Activated T-helper 17 cell treated with anti-CD3 and anti-CD28 coated beads, Interleukin-2, amount 50 U/mL, for 72 hours (primary cell): ENCODE measurements at regions not wholly inside any gene's neighbourhood (a gene's known extent, or its start where the extent isn't known, plus 50 kb on each side); places are given as distances from the start of the nearest gene placed in this dataset.
"Not testable (repeated sequence)": the region's sequence is repeated elsewhere in the genome, so short reads cannot be mapped to it uniquely, and the experiment has no call there.

Experiments used
- ATAC-seq: fragments of 150-1000 bp; cut with Tn5 transposase; replicated peaks from 2 replicates; pipeline ENCODE4 v1.10.0; 2021; ENCODE audit warnings: mild to moderate bottlenecking, moderate library complexity
- H3K27ac Mint-ChIP-seq: one replicate; pipeline ENCODE4 v1.8.0; 2022; ENCODE audit warnings: mixed read lengths
- H3K27me3 Mint-ChIP-seq: one replicate; pipeline ENCODE4 v1.8.0; 2022; ENCODE audit warnings: mixed read lengths
- H3K36me3 Mint-ChIP-seq: one replicate; pipeline ENCODE4 v1.8.0; 2022; ENCODE audit warnings: low read depth, mild to moderate bottlenecking, mixed read lengths
- H3K4me1 Mint-ChIP-seq: one replicate; pipeline ENCODE4 v1.8.0; 2022; ENCODE audit warnings: mixed read lengths
- H3K4me3 Mint-ChIP-seq: one replicate; pipeline ENCODE4 v1.8.0; 2022; ENCODE audit warnings: mild to moderate bottlenecking, mixed read lengths
- H3K9me3 Mint-ChIP-seq: one replicate; pipeline ENCODE4 v1.8.0; 2022; ENCODE audit warnings: mixed read lengths

GRCh38 chr1:222390181-222390580, 157.7 kb downstream of the HHIPL2 start:
- H3K4me1 Mint-ChIP-seq, result peaks cover 5% of the 10 kb centered on the region
- H3K4me3 Mint-ChIP-seq, result no peak overlapping the region
- H3K36me3 Mint-ChIP-seq, result no peaks in the 10 kb centered on the region
- H3K27ac Mint-ChIP-seq, result no peak overlapping the region
- no peaks in the 10 kb centered on the region for H3K27me3 Mint-ChIP-seq
- no peaks in the 10 kb centered on the region for H3K9me3 Mint-ChIP-seq
- no peak for ATAC-seq

DNA sequence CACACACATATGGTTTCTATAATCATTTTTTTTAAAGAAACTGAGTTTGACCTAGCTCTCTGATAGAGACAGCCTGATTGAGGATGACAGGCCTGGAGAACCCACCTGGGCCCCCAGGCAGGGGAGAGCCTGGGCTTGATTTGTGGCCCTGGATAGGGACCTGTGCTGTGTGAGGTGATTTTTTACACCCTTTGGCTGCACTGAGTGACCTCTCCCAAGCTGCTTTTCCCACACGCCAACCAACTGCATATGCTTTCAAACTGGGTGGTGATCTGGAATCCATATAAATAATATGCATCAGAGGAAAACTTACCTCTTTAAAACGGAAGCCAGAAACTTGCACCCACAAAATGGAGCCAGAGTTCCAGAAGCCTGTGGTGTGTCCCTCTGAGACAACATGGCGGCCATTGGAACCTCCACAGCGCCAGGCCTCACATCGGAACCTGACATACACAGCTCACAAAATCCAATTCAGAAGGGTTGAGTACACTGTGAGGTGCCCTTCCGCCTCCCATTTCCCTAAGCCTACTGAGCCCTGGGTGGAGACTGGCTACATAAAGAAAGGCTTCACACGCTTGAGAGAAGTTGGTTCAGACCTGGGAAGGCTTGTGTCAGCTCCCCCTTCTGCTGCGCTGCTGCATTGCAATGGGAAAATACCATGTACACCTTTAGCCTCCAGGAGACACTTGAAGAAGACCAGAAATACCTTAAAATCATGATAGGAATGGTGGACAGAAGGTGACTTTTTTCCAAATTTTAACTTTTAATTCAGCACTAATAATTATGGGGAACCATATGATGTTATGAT, 160.7 kb downstream of the HHIPL2 start:
- H3K9me3 Mint-ChIP-seq, result peaks cover 3% of the 10 kb centered on the region
- H3K4me1 Mint-ChIP-seq, result peaks cover 5% of the 10 kb centered on the region
- ATAC-seq, result no peak
- no peaks in the 10 kb centered on the region for H3K36me3 Mint-ChIP-seq
- H3K27ac Mint-ChIP-seq, result no peak overlapping the region
- no peaks in the 10 kb centered on the region for H3K27me3 Mint-ChIP-seq
- H3K4me3 Mint-ChIP-seq, result no peak overlapping the region

- Mint-ChIP-seq H3K36me3 (no peaks in the 10 kb centered on the region), H3K4me3 (no peak overlapping the region), H3K9me3 (peaks cover 5% of the 10 kb centered on the region), H3K4me1 (peaks cover 5% of the 10 kb centered on the region), H3K27ac (no peak overlapping the region), H3K27me3 (no peaks in the 10 kb centered on the region)
- no peak for ATAC-seq
These were observed 161.9 kb downstream of the HHIPL2 start for GRCh38 chr1:222385955-222386354.

DNA sequence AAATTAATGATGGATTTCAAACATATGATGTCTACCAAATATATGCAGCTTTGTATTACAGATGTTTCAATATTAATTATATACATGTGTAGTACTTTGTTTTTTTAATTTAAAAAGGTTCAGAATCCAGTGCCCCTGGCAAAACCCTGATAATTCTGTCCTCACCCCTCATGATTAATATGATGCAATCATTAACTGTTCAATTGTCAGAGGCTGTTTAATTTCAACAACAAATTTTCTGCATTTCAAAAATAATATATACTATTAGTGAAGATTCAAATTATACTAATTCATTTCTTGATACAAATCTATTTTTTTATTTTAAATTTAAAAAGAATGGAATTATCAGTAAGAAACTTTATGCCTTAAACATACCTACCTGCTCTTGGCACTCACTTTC, 162.6 kb downstream of the HHIPL2 start:
- H3K4me1 Mint-ChIP-seq, result peaks cover 2% of the 10 kb centered on the region
- no peak overlapping the region for H3K4me3 Mint-ChIP-seq
- no peak overlapping the region for H3K27ac Mint-ChIP-seq

DNA sequence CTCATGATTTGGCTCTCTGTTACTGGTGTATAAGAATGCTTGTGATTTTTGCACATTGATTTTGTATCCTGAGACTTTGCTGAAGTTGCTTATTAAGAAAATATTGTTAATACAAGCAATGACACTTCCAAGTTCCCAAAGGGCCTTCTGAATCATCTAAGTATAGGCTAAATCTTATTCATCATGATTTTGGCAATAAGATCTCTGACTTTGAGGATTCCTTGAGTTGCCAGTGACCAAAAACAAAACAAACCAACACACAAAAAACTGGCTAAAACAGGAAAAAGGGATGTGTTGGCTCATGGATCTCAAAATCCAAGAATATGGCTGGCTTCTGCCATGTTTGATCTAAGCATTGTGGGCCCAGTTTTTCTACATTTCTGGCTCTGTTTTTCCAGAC, 163.4 kb downstream of the HHIPL2 start:
- peaks cover 10% of the 10 kb centered on the region for H3K9me3 Mint-ChIP-seq
- no peaks in the 10 kb centered on the region for H3K27me3 Mint-ChIP-seq
- H3K27ac Mint-ChIP-seq, result no peak overlapping the region
- no peaks in the 10 kb centered on the region for H3K36me3 Mint-ChIP-seq
- H3K4me1 Mint-ChIP-seq, result no peaks in the 10 kb centered on the region
- ATAC-seq, result no peak
- H3K4me3 Mint-ChIP-seq, result no peak overlapping the region

More for the DNA sequence above, 162.6 kb downstream of the HHIPL2 start:
- ATAC-seq, result no peak
- Mint-ChIP-seq H3K9me3 (peaks cover 5% of the 10 kb centered on the region), H3K27me3 (no peaks in the 10 kb centered on the region), H3K36me3 (no peaks in the 10 kb centered on the region)

GRCh38 chr1:222382171-222382570, 165.7 kb downstream of the HHIPL2 start:
- H3K4me3 Mint-ChIP-seq, result no peak overlapping the region
- H3K9me3 Mint-ChIP-seq, result peaks cover 10% of the 10 kb centered on the region
- no peaks in the 10 kb centered on the region for H3K27me3 Mint-ChIP-seq
- no peak for ATAC-seq
- no peaks in the 10 kb centered on the region for H3K36me3 Mint-ChIP-seq
- no peaks in the 10 kb centered on the region for H3K4me1 Mint-ChIP-seq
- H3K27ac Mint-ChIP-seq, result no peak overlapping the region

DNA sequence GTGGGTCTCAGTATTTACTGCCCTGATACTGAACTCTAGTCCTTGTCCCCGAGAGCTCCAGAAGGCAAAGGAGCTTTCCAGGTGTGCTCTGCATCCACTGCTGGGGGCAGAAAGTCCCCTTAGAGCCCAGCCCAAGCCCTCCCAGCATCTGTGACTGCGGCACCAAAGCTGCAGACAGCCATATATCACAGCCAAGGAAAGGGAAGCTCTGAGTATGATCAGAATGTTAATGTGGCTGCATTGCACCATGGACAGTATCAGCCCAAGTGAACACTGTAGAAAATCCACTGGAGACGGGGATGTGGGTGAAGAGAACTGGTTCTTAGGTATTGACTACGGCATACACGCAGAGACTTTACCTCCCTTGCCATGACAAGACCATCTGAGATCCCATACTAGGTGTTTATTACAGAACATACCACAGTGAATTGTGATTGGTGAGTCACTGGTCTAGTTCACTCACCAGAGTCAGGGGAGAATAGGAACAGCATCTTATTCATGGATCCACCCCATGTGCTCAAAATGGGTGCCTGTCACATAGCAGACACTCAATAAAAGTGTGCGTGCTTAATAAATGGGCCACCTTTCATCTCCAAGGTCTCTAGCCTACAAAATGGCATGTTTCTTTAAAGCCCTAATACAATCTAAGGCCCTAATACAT, 170.3 kb downstream of the HHIPL2 start:
- Mint-ChIP-seq H3K27ac (no peak overlapping the region), H3K36me3 (no peaks in the 10 kb centered on the region), H3K9me3 (peaks cover 10% of the 10 kb centered on the region), H3K27me3 (no peaks in the 10 kb centered on the region), H3K4me1 (peaks cover 5% of the 10 kb centered on the region), H3K4me3 (no peak overlapping the region)
- ATAC-seq, result no peak

- H3K9me3 Mint-ChIP-seq, H3K4me1 Mint-ChIP-seq, ATAC-seq, H3K36me3 Mint-ChIP-seq, H3K27ac Mint-ChIP-seq, H3K27me3 Mint-ChIP-seq, H3K4me3 Mint-ChIP-seq: not testable (repeated sequence)
These were observed 171.1 kb downstream of the HHIPL2 start for GRCh38 chr1:222376791-222377190.

GRCh38 chr1:222375701-222376100, 172.2 kb downstream of the HHIPL2 start:
- no peaks in the 10 kb centered on the region for H3K27me3 Mint-ChIP-seq
- H3K4me1 Mint-ChIP-seq, result peaks cover 5% of the 10 kb centered on the region
- H3K36me3 Mint-ChIP-seq, result no peaks in the 10 kb centered on the region
- ATAC-seq, result no peak
- no peak overlapping the region for H3K4me3 Mint-ChIP-seq
- peaks cover 5% of the 10 kb centered on the region for H3K9me3 Mint-ChIP-seq
- no peak overlapping the region for H3K27ac Mint-ChIP-seq

- Mint-ChIP-seq H3K36me3 (no peaks in the 10 kb centered on the region), H3K4me3 (no peak overlapping the region), H3K27me3 (no peaks in the 10 kb centered on the region), H3K27ac (no peak overlapping the region), H3K4me1 (peaks cover 5% of the 10 kb centered on the region), H3K9me3 (no peaks in the 10 kb centered on the region)
- ATAC-seq, result no peak
These were observed 173.9 kb downstream of the HHIPL2 start for GRCh38 chr1:222373831-222374602.

- Mint-ChIP-seq H3K27ac (no peak overlapping the region), H3K36me3 (no peaks in the 10 kb centered on the region), H3K9me3 (no peaks in the 10 kb centered on the region), H3K4me1 (peaks cover 5% of the 10 kb centered on the region), H3K4me3 (no peak overlapping the region), H3K27me3 (no peaks in the 10 kb centered on the region)
- peak; percentile 14 for ATAC-seq
These were observed 174.7 kb downstream of the HHIPL2 start for GRCh38 chr1:222373216-222373615.

GRCh38 chr1:222372221-222372620, 175.7 kb downstream of the HHIPL2 start:
- Mint-ChIP-seq H3K27ac (no peak overlapping the region), H3K9me3 (no peaks in the 10 kb centered on the region), H3K4me3 (no peak overlapping the region), H3K36me3 (no peaks in the 10 kb centered on the region), H3K27me3 (no peaks in the 10 kb centered on the region), H3K4me1 (peaks cover 5% of the 10 kb centered on the region)
- ATAC-seq, result no peak

DNA sequence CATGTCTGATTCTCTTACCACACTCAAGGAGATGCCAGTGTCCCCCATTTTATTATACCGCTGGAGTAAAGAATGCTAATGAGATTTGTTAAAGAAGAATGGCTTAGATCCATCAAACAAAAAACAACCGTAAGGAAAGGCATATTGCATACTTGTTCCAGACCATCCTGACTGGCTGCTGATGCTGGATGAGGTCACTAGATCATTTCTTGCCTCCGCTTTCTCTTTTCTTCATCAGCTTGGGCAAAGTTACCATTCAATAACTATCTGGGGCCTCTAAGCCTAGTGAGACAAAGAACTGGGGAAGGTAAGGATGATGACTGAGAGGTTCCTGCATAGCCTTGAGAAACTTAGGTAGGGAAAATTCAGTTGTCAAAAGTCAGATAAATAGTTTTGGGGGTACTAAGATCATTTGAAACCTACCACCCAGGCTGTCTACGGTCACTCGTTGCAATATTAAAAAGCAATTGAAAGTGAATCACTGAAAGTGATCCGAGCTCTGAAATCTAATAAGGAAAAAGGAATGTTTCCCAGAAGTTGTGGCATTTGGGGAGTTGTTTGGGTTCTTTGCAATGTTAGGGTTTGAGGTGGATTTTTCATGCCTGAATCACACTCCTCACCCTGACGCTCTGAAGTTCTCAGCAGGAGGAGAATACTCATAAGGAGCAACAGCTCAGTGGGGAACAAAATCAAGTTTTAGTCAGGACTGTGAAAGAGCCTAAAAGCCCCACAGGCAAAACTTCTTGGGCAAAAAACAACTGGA, 176.8 kb downstream of the HHIPL2 start:
- H3K4me3 Mint-ChIP-seq, result no peak overlapping the region
- H3K27ac Mint-ChIP-seq, result no peak overlapping the region
- no peaks in the 10 kb centered on the region for H3K9me3 Mint-ChIP-seq
- no peaks in the 10 kb centered on the region for H3K27me3 Mint-ChIP-seq
- H3K36me3 Mint-ChIP-seq, result no peaks in the 10 kb centered on the region
- peaks cover 5% of the 10 kb centered on the region for H3K4me1 Mint-ChIP-seq
- ATAC-seq, result no peak
